Testis (tissue), 2 donors: ENCODE measurements at regions not wholly inside any gene's neighbourhood (a gene's known extent, or its start where the extent isn't known, plus 50 kb on each side); places are given as distances from the start of the nearest gene placed in this dataset.

Experiments
- CTCF ChIP-seq, 3 experiments: fragments of 450-650 bp in 2 of 3; fragments of 200-600 bp in 1 of 3; sonication (generic) in 1 of 3; IDR thresholded peaks; one replicate each; pipeline ENCODE4 v1.5.1; 2016 to 2019; ENCODE audit warnings: antibody characterized with exemption in 3 of 3, mild to moderate bottlenecking in 2 of 3, moderate library complexity in 1 of 3
- POLR2A ChIP-seq: fragments of 450-650 bp; IDR thresholded peaks from one replicate; pipeline ENCODE4 v1.6.1; 2017; ENCODE audit warnings: antibody characterized with exemption, mild to moderate bottlenecking, moderate library complexity

- no peak for TF ChIP-seq CTCF (IDR thresholded peaks at IDR 0.05)
- TF ChIP-seq POLR2A = no peak
These were observed 477.4 kb upstream of the RASGRP1 start for GRCh38 chr15:39041979-39042495.
